Lung (tissue), 11 donors: ENCODE measurements at regions not wholly inside any gene's neighbourhood (a gene's known extent, or its start where the extent isn't known, plus 50 kb on each side); places are given as distances from the start of the nearest gene placed in this dataset.

Experiments used
- ATAC-seq: fragments of 200-7000 bp; cut with Tn5 transposase; one replicate; pipeline ENCODE4 v1.9.1; 2020; ENCODE audit warnings: moderate number of reproducible peaks; ENCODE audit not compliant: insufficient read depth, low FRiP score
- DNase-seq, 3 donors: peaks; one replicate each; pipeline ENCODE4 v3.0.0-alpha.2; 2013 to 2017
- H3K27ac ChIP-seq, 2 donors: one replicate each; pipeline ENCODE4 v1.5.1; 2013; ENCODE audit warnings: mild to moderate bottlenecking in 2 of 2, moderate library complexity in 2 of 2, control low read depth in 1 of 2, inconsistent platforms in 1 of 2, low read depth in 1 of 2, low read length in 1 of 2
- H3K27me3 ChIP-seq, 3 donors: one replicate each; pipeline ENCODE4 v1.5.1; 2013; ENCODE audit warnings: low read length in 2 of 3; ENCODE audit not compliant: control insufficient read depth in 3 of 3, insufficient read depth in 3 of 3
- H3K36me3 ChIP-seq, 4 donors: one replicate each; pipeline ENCODE4 v1.5.1; 2013; ENCODE audit warnings: low read length in 4 of 4, mild to moderate bottlenecking in 1 of 4, moderate library complexity in 1 of 4; ENCODE audit not compliant: control insufficient read depth in 4 of 4, insufficient read depth in 4 of 4
- H3K4me1 ChIP-seq, 5 donors: one replicate each; pipeline ENCODE4 v1.5.1; 2013; ENCODE audit warnings: low read length in 5 of 5, mild to moderate bottlenecking in 2 of 5, moderate library complexity in 1 of 5; ENCODE audit not compliant: control insufficient read depth in 5 of 5, insufficient read depth in 5 of 5
- H3K4me3 ChIP-seq: one replicate; pipeline ENCODE4 v1.5.1; 2013; ENCODE audit warnings: mild to moderate bottlenecking, control low read depth, moderate library complexity
- H3K9ac ChIP-seq, 2 donors: one replicate each; pipeline ENCODE4 v1.5.1; 2013; ENCODE audit warnings: low read length in 2 of 2, control low read depth in 1 of 2; ENCODE audit not compliant: insufficient read depth in 1 of 2
- H3K9me3 ChIP-seq, 4 donors: one replicate each; pipeline ENCODE4 v1.5.1; 2013; ENCODE audit warnings: low read length in 3 of 4, mild to moderate bottlenecking in 1 of 4, moderate library complexity in 1 of 4; ENCODE audit not compliant: control insufficient read depth in 4 of 4, insufficient read depth in 3 of 4
- CTCF ChIP-seq: IDR thresholded peaks from 2 replicates; pipeline ENCODE4 v1.5.1; 2012; ENCODE audit warnings: mild to moderate bottlenecking; ENCODE audit errors: control extremely low read depth, extremely low read depth
- WGBS, 2 donors: extraction: QIAGEN DNeasy Blood & Tissue Kit; methylation state at CpG; one replicate each; pipeline ENCODE4 v1.1.7; 2013; 5-methylcytosine and 5-hydroxymethylcytosine counted together
- donor health status: control.
- donor health status: control.
- donor health status: Bipolar disorder and iron deficiency.
- donor health status: healthy.
- donor health status: DM: yes; HTN: yes; CAD: no.

- Histone ChIP-seq H3K27ac (no peak overlapping the region), H3K27me3 (no peaks in the 10 kb centered on the region), H3K9me3 (peaks cover 0 to 6% (median under 1%) of the 10 kb centered on the region in 4 donors), H3K4me1 (no peaks in the 10 kb centered on the region), H3K4me3 (no peak overlapping the region), H3K9ac (no peak overlapping the region), H3K36me3 (no peaks in the 10 kb centered on the region)
- WGBS, 2 donors = 79 to 92% methylated on average over 2 of the region's 2 CpGs
- DNase-seq (no peak), ATAC-seq (no peak)
- TF ChIP-seq CTCF = no peak
Observed at GRCh38 chr4:11532138-11532537, 103.4 kb upstream of the HS3ST1 start.

- WGBS, 2 donors = 90 to 92% methylated on average over 9 of the region's 9 CpGs
- DNase-seq = no peak
- Histone ChIP-seq H3K9ac (no peak overlapping the region), H3K27me3 (no peaks in the 10 kb centered on the region), H3K36me3 (no peaks in the 10 kb centered on the region), H3K27ac (no peak overlapping the region), H3K4me3 (no peak overlapping the region), H3K9me3 (peaks cover 0 to 6% (median under 1%) of the 10 kb centered on the region in 4 donors), H3K4me1 (no peaks in the 10 kb centered on the region)
- ATAC-seq = no peak
- TF ChIP-seq CTCF = no peak
Observed at GRCh38 chr4:11529625-11530201, 101.0 kb upstream of the HS3ST1 start.

GRCh38 chr4:11525085-11525484 lies 96.4 kb upstream of the HS3ST1 start:
- 92 to 93% methylated on average over 1 of the region's 1 CpG for WGBS, 2 donors
- Histone ChIP-seq H3K36me3 (no peaks in the 10 kb centered on the region), H3K9ac (no peak overlapping the region), H3K27ac (no peak overlapping the region), H3K27me3 (no peaks in the 10 kb centered on the region), H3K9me3 (no peaks in the 10 kb centered on the region), H3K4me3 (no peak overlapping the region), H3K4me1 (no peaks in the 10 kb centered on the region)
- DNase-seq = no peak
- no peak for TF ChIP-seq CTCF
- no peak for ATAC-seq

- TF ChIP-seq CTCF = no peak
- 75 to 78% methylated on average over 1 of the region's 1 CpG for WGBS, 2 donors
- no peaks in the 10 kb centered on the region for H3K9me3 ChIP-seq
- no peak for ATAC-seq
- DNase-seq = no peak
- H3K27me3 ChIP-seq = no peaks in the 10 kb centered on the region
- no peak overlapping the region for H3K9ac ChIP-seq
- H3K4me3 ChIP-seq = no peak overlapping the region
- no peak overlapping the region for H3K27ac ChIP-seq
- no peaks in the 10 kb centered on the region for H3K4me1 ChIP-seq
- H3K36me3 ChIP-seq = no peaks in the 10 kb centered on the region
Observed at GRCh38 chr4:11518754-11519153, 90.1 kb upstream of the HS3ST1 start.
